Tibial artery (tissue), 4 donors: ENCODE measurements at regions not wholly inside any gene's neighbourhood (a gene's known extent, or its start where the extent isn't known, plus 50 kb on each side); places are given as distances from the start of the nearest gene placed in this dataset.
"Not testable (repeated sequence)": the region's sequence is repeated elsewhere in the genome, so short reads cannot be mapped to it uniquely, and the experiment has no call there.

Source experiments
- DNase-seq, 2 donors: peaks; one replicate each; pipeline ENCODE4 v3.0.0-alpha.2; 2019
- H3K27ac ChIP-seq, 2 donors: fragments of 200-600 bp; sonication (generic) in 1 of 2; 1 replicate in 1 of 2; 2 replicates in 1 of 2; pipeline ENCODE4 v1.5.1; 2018 to 2019; ENCODE audit warnings: mild to moderate bottlenecking in 1 of 2
- H3K27me3 ChIP-seq, 2 donors: fragments of 200-600 bp; sonication (generic) in 1 of 2; one replicate each; pipeline versions ENCODE4 v1.5.1 to v1.6.0; 2016 to 2019
- H3K36me3 ChIP-seq, 3 donors: fragments of 200-600 bp; sonication (generic) in 2 of 3; one replicate each; pipeline ENCODE4 v1.5.1; 2016 to 2019; ENCODE audit warnings: mild to moderate bottlenecking in 2 of 3
- H3K4me1 ChIP-seq, 4 donors: fragments of 200-600 bp; sonication (generic) in 2 of 4; 1 replicate in 3 of 4; 2 replicates in 1 of 4; pipeline ENCODE4 v1.5.1; 2016 to 2019
- H3K4me3 ChIP-seq, 2 donors: fragments of 200-600 bp; sonication (generic) in 1 of 2; 1 replicate in 1 of 2; 2 replicates in 1 of 2; pipeline ENCODE4 v1.5.1; 2018 to 2019; ENCODE audit warnings: mild to moderate bottlenecking in 2 of 2
- H3K9me3 ChIP-seq, 3 donors: fragments of 200-600 bp; sonication (generic) in 1 of 3; one replicate each; pipeline ENCODE4 v1.5.1; 2016 to 2019
- CTCF ChIP-seq, 2 experiments: fragments of 200-600 bp in 1 of 2; fragments of 450-650 bp in 1 of 2; IDR thresholded peaks; one replicate each; pipeline ENCODE4 v1.5.1; 2017 to 2019; ENCODE audit warnings: antibody characterized with exemption in 2 of 2, mild to moderate bottlenecking in 1 of 2, moderate library complexity in 1 of 2
- intact Hi-C: fragments of 100-400 bp; cut with DNase I; formaldehyde crosslinking; loops from one replicate; pipeline ENCODE4 v1.15.0; 2023; ENCODE audit warnings: low total_unique reads

- no peaks in the 10 kb centered on the region for H3K27me3 ChIP-seq
- H3K4me3 ChIP-seq, result no peak overlapping the region
- no peak for DNase-seq
- no peaks in the 10 kb centered on the region for H3K4me1 ChIP-seq
- TF ChIP-seq CTCF (IDR thresholded peaks at IDR 0.05), result no peak
- H3K36me3 ChIP-seq, result no peaks in the 10 kb centered on the region
- intact Hi-C loops, result no loop called here
- no peaks in the 10 kb centered on the region for H3K9me3 ChIP-seq
- no peak overlapping the region for H3K27ac ChIP-seq
Observed at GRCh38 chr18:75696391-75696790, 268.9 kb upstream of the SMIM21 start.

DNA sequence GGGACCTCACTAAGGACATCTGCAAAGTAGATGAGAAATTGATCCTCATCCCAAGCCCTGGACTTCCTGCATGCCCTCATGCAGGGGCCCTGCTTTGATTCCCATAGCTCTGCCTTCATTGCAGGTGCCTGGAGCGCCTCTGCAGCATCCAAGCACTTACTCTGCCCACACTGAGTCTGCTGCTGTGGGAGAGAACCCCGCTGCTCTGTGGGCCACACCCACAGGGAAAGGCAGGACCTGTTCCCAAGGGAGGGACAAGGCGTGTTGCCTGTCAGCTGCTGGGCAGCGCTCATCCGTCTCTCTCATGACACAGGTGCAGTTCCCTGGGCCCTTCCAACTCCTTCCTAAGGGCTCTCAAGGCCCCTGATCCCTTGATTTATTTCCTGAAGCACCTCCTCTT, 266.8 kb upstream of the SMIM21 start:
- Histone ChIP-seq H3K4me1 (no peaks in the 10 kb centered on the region), H3K36me3 (no peaks in the 10 kb centered on the region), H3K27ac (no peak overlapping the region), H3K27me3 (no peaks in the 10 kb centered on the region), H3K9me3 (no peaks in the 10 kb centered on the region), H3K4me3 (no peak overlapping the region)
- no peak for DNase-seq
- TF ChIP-seq CTCF (IDR thresholded peaks at IDR 0.05), result no peak
- intact Hi-C loops, result no loop called here

- TF ChIP-seq CTCF (IDR thresholded peaks at IDR 0.05), result no peak
- intact Hi-C loops, result no loop called here
- Histone ChIP-seq H3K4me1 (no peaks in the 10 kb centered on the region), H3K36me3 (no peaks in the 10 kb centered on the region), H3K27ac (no peak overlapping the region), H3K9me3 (no peaks in the 10 kb centered on the region), H3K4me3 (no peak overlapping the region), H3K27me3 (no peaks in the 10 kb centered on the region)
- DNase-seq, result no peak
Observed at GRCh38 chr18:75691483-75691882, 264.0 kb upstream of the SMIM21 start.

DNA sequence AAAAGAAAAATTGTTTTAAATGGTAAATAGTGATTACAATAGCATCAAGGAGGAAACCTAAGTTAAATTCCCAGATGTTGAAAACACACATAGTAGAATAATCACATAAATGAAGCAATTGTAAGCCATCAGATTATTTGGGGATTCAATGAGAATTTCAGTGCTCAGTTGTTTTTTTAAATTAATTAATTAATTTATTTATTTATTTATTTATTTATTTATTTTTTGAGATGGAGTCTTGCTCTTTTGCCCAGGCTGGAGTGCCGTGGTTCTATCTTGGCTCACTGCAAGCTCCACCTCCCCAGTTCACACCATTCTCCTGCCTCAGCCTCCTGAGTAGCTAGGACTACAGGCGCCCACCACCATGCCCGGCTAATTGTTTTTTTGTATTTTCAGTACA, 262.8 kb upstream of the SMIM21 start:
- H3K9me3 ChIP-seq, H3K27ac ChIP-seq, H3K4me1 ChIP-seq, DNase-seq, H3K27me3 ChIP-seq, intact Hi-C loops, H3K36me3 ChIP-seq, H3K4me3 ChIP-seq: not testable (repeated sequence)

DNA sequence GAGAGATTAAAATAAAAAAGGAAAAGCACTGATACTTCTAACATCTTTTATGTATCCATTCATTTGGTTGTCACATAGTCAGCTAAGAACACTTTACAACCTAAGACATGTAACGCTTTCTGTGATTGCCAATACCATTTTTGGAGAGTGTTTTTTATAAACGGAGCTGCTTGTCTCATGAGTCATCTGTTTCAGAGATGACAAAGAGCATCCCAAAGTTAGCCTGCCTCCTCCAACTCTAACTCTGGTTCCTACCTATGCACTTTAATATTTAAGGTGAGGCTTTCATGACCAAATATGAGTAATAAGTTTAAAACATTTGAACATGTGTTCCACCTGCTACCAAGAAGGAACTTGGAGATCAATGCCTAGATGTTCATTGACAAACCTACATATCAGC, 260.1 kb upstream of the SMIM21 start:
- no peaks in the 10 kb centered on the region for H3K27me3 ChIP-seq
- no peak for DNase-seq
- no peaks in the 10 kb centered on the region for H3K9me3 ChIP-seq
- no peak overlapping the region for H3K4me3 ChIP-seq
- no peaks in the 10 kb centered on the region for H3K36me3 ChIP-seq
- intact Hi-C loops, result no loop called here
- H3K27ac ChIP-seq, result no peak overlapping the region
- TF ChIP-seq CTCF (IDR thresholded peaks at IDR 0.05), result no peak
- H3K4me1 ChIP-seq, result no peaks in the 10 kb centered on the region

DNA sequence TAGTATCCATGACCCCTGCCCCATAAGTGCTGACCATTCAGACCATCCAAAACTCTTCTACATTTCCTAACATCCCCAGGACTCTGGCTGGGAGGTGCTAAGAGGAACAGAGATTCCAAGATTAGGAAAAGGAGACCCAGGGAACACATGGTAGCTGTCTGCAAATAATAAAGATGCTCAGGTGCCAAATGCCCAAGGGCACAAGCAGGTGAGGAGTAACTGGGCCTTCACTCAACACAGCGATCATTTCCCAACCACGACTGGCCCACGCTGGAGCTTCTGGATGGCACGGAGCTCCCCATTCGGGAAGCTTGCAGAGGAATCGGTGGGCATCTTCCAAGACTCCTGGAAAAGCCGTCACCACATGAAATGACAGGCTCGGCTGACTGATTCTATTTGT, 255.9 kb upstream of the SMIM21 start:
- no peak for TF ChIP-seq CTCF (IDR thresholded peaks at IDR 0.05)
- intact Hi-C loops, result no loop called here
- H3K9me3 ChIP-seq, result no peaks in the 10 kb centered on the region

More for the DNA sequence above, 255.9 kb upstream of the SMIM21 start:
- Histone ChIP-seq H3K4me3 (no peak overlapping the region), H3K27ac (no peak overlapping the region), H3K36me3 (no peaks in the 10 kb centered on the region), H3K4me1 (peaks cover 0 to 10% (median 5%) of the 10 kb centered on the region in 4 donors), H3K27me3 (no peaks in the 10 kb centered on the region)
- no peak for DNase-seq
